DND-41 (cell line): ENCODE measurements at regions not wholly inside any gene's neighbourhood (a gene's known extent, or its start where the extent isn't known, plus 50 kb on each side); places are given as distances from the start of the nearest gene placed in this dataset.

Experiments
- ATAC-seq: fragments of 200-7000 bp; cut with Tn5 transposase; 3 replicates; pipeline ENCODE4 v1.9.1; 2021; ENCODE audit warnings: low read depth; ENCODE audit not compliant: insufficient read depth
- DNase-seq: peaks from one replicate; pipeline ENCODE4 v3.0.0-alpha.2; 2020
- H2AFZ ChIP-seq: 2 replicates; pipeline ENCODE4 v1.6.0; 2012; ENCODE audit warnings: low read depth, low read length
- H3K27ac ChIP-seq: 2 replicates; pipeline ENCODE4 v1.5.1; 2012; ENCODE audit warnings: low read length, inconsistent platforms
- H3K27me3 ChIP-seq: fragments of 200-600 bp; sonication (generic); 2 replicates; pipeline ENCODE4 v1.6.0; 2012; ENCODE audit warnings: low read length, mild to moderate bottlenecking, inconsistent platforms; ENCODE audit not compliant: insufficient read depth, poor library complexity
- H3K36me3 ChIP-seq: 2 replicates; pipeline ENCODE4 v1.5.1; 2012; ENCODE audit warnings: low read length, inconsistent platforms; ENCODE audit not compliant: insufficient read depth
- H3K4me1 ChIP-seq: 2 replicates; pipeline ENCODE4 v1.5.1; 2012; ENCODE audit warnings: mild to moderate bottlenecking, low read length; ENCODE audit not compliant: insufficient read depth
- H3K4me2 ChIP-seq: 2 replicates; pipeline ENCODE4 v1.6.0; 2012; ENCODE audit warnings: mild to moderate bottlenecking, moderate library complexity, low read length, inconsistent platforms; ENCODE audit not compliant: insufficient read depth
- H3K4me3 ChIP-seq, 2 experiments: fragments of 200-600 bp in 1 of 2; shearing (Covaris generic) in 1 of 2; 2 replicates each; pipeline ENCODE4 v1.5.1; 2012 to 2016; ENCODE audit warnings: inconsistent platforms in 2 of 2, low read length in 2 of 2, mild to moderate bottlenecking in 2 of 2, low read depth in 1 of 2, moderate library complexity in 1 of 2
- H3K79me2 ChIP-seq: 2 replicates; pipeline ENCODE4 v1.6.0; 2012; ENCODE audit warnings: low read length, inconsistent platforms; ENCODE audit not compliant: insufficient read depth
- H3K9ac ChIP-seq: 2 replicates; pipeline ENCODE4 v1.6.0; 2012; ENCODE audit warnings: low read depth, mild to moderate bottlenecking, inconsistent platforms, low read length, moderate library complexity
- H3K9me3 ChIP-seq: 2 replicates; pipeline ENCODE4 v1.5.1; 2012; ENCODE audit warnings: low read length, moderate library complexity, mild to moderate bottlenecking, inconsistent platforms; ENCODE audit not compliant: insufficient read depth, severe bottlenecking
- H4K20me1 ChIP-seq: 2 replicates; pipeline ENCODE4 v1.6.0; 2012; ENCODE audit warnings: low read length; ENCODE audit not compliant: insufficient read depth
- EZH2 ChIP-seq: IDR thresholded peaks from 3 replicates; pipeline ENCODE4 v1.6.1; 2012; ENCODE audit warnings: borderline replicate concordance, low read depth, mild to moderate bottlenecking, moderate library complexity, low read length, inconsistent platforms; ENCODE audit not compliant: severe bottlenecking
- TF ChIP-seq, protein P1 (sequence below): IDR thresholded peaks from 2 replicates; pipeline ENCODE4 v1.5.1; 2012; ENCODE audit warnings: borderline replicate concordance, low read length, moderate library complexity, mild to moderate bottlenecking; ENCODE audit not compliant: poor library complexity, severe bottlenecking; ENCODE audit errors: extremely low read depth

DNA sequence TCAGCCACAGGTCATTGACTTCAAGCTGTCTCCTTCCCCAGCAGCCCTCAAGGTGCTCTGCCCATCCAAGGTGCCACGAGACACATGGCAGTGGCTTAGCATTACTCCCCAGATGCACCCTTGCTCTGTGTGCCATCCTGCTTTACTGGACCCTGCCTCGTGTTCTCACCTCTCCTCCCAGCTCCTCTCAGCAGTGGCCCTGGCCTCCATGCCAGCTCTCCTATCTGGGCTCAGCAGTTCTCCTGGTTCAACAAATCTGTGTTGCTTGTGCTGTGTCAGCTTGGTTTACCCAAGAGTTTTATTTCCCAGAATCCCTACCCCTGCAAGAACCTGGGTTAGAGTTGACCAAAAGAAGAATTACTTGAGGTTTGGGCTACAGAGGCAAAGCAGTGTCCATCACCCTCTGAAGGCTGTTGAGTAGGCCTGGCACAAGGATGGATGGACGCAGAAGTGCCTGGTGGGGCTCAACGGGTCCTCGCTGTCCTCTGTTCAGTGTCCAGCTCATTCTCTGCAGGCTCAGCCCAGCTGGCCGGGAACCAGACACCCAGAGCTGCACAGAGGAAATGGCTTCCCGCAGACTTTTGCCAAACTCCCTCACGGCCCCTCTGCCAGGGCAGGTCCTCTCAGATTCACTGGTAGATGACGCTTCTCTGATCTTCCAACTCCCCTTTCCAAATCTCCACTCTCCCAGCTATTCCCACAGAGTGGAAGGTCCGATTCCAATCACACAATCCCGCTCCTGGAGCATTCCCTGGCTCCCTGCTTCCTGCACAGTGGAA is 82.6 kb downstream of the FOXA2 start:
- TF ChIP-seq, protein P1, sequence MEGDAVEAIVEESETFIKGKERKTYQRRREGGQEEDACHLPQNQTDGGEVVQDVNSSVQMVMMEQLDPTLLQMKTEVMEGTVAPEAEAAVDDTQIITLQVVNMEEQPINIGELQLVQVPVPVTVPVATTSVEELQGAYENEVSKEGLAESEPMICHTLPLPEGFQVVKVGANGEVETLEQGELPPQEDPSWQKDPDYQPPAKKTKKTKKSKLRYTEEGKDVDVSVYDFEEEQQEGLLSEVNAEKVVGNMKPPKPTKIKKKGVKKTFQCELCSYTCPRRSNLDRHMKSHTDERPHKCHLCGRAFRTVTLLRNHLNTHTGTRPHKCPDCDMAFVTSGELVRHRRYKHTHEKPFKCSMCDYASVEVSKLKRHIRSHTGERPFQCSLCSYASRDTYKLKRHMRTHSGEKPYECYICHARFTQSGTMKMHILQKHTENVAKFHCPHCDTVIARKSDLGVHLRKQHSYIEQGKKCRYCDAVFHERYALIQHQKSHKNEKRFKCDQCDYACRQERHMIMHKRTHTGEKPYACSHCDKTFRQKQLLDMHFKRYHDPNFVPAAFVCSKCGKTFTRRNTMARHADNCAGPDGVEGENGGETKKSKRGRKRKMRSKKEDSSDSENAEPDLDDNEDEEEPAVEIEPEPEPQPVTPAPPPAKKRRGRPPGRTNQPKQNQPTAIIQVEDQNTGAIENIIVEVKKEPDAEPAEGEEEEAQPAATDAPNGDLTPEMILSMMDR = no peak
- TF ChIP-seq EZH2 = no peak
- Histone ChIP-seq H2AFZ (no peak overlapping the region), H3K9me3 (no peaks in the 10 kb centered on the region), H4K20me1 (no peaks in the 10 kb centered on the region), H3K27me3 (peaks cover 16% of the 10 kb centered on the region), H3K27ac (no peak overlapping the region), H3K4me3 (no peak overlapping the region), H3K9ac (no peak overlapping the region), H3K4me2 (no peak overlapping the region), H3K36me3 (no peaks in the 10 kb centered on the region), H3K4me1 (no peaks in the 10 kb centered on the region), H3K79me2 (no peaks in the 10 kb centered on the region)
- no peak for DNase-seq
- ATAC-seq = no peak

DNA sequence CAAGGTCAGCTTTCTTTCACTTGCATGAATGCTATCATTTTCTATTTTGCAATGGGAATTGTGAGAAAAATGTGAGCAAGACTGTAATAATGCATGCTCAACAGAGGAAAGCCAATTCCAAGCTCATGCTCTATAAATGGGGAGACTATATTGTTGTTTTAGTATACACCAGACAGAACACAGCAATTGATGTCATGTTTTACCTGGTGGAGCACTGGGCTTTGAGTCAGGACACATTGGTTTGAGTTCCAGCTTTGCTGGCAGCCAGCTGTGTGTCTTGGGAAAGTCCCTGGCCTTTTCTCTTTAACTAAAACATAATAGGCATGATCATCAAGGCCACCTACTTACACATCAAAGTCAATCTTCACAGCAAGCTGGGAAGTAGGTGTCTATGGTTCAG is 83.3 kb downstream of the FOXA2 start:
- Histone ChIP-seq H3K36me3 (no peaks in the 10 kb centered on the region), H3K9ac (no peak overlapping the region), H3K4me3 (no peak overlapping the region), H3K27ac (no peak overlapping the region), H3K27me3 (peaks cover 18% of the 10 kb centered on the region), H4K20me1 (no peaks in the 10 kb centered on the region), H2AFZ (no peak overlapping the region), H3K4me1 (no peaks in the 10 kb centered on the region), H3K79me2 (no peaks in the 10 kb centered on the region), H3K9me3 (no peaks in the 10 kb centered on the region), H3K4me2 (no peak overlapping the region)
- TF ChIP-seq EZH2 = no peak
- TF ChIP-seq, protein P1 = no peak
- DNase-seq (no peak), ATAC-seq (no peak)

DNA sequence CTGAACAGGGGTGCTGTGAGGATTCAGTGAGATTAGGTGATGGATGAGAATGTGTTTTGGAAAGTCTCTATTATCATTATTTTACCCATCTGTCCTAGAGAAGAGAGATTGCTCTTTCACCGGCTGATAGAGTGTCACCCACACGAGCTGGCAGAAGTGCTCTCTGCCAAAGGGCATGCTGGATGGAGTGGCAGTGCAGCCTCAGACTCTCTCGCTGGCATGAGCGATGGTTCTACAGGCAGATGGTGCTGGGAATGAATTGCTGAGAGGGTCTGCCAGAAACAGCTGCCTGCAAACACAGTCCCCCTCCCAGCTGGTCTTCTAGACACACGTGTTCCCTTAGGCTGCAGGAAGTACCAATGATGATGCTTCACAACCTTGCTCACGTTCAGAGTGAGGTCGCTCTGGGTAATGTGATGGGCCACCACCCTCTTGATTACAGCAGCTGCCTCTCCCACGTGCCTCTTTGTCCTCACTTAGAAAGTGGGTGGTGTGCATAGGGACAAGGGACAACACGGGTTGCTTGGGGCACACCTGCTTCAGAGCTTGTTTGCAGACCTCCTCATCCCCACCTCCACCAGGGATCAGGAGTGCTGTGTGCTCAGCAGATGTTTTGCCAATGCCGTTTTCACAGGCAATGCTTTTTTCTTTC is 84.7 kb downstream of the FOXA2 start:
- Histone ChIP-seq H3K9ac (no peak overlapping the region), H3K4me1 (no peaks in the 10 kb centered on the region), H3K4me2 (no peak overlapping the region), H3K4me3 (no peak overlapping the region), H3K9me3 (no peaks in the 10 kb centered on the region), H3K36me3 (no peaks in the 10 kb centered on the region), H3K27ac (no peak overlapping the region), H3K79me2 (no peaks in the 10 kb centered on the region), H2AFZ (no peak overlapping the region), H3K27me3 (peaks cover 23% of the 10 kb centered on the region), H4K20me1 (no peaks in the 10 kb centered on the region)
- no peak for DNase-seq
- no peak for ATAC-seq
- TF ChIP-seq, protein P1 = no peak
- no peak for TF ChIP-seq EZH2
